Endothelial cell of umbilical vein (primary cell): ENCODE measurements at regions not wholly inside any gene's neighbourhood (a gene's known extent, or its start where the extent isn't known, plus 50 kb on each side); places are given as distances from the start of the nearest gene placed in this dataset.

Source experiments
- BruUV-seq: library from RNA; stranded (reverse); fragments of 400-500 nt; replicated peaks from 2 replicates; lab custom pipeline; 2021; lab: Mats Ljungman, UMichigan
- CTCF ChIA-PET: fragments of 300-600, 350-600 bp; sonication (Branson Sonifier 250); formaldehyde crosslinking; loops from one replicate; lab custom pipeline; 2021; ENCODE audit warnings: antibody characterized with exemption, inconsistent platforms; lab: Charles Lee
- POLR2A ChIA-PET: fragments of 300-600, 350-600 bp; sonication (Branson Sonifier 250); formaldehyde crosslinking; loops from one replicate; lab custom pipeline; 2021; ENCODE audit warnings: antibody characterized with exemption, inconsistent platforms; lab: Charles Lee
- DNase-seq: peaks from one replicate; pipeline ENCODE4 v3.0.0-alpha.2; 2011; ENCODE audit warnings: low read depth, low spot score
- FAIRE-seq: peaks from 2 replicates; lab custom pipeline; 2011; peaks lifted over from hg19 to GRCh38; lab: Jason Lieb, UNC
- H2AFZ ChIP-seq: 2 replicates; pipeline ENCODE4 v1.6.0; 2012; ENCODE audit warnings: low read depth, low read length, control low read depth, inconsistent platforms
- H3K27ac ChIP-seq: 2 replicates; pipeline ENCODE4 v1.5.1; 2011; ENCODE audit warnings: low read depth, mild to moderate bottlenecking, control low read depth, low read length, moderate library complexity; ENCODE audit not compliant: insufficient read depth
- H3K27me3 ChIP-seq, 2 experiments: 2 replicates each; pipeline versions ENCODE4 v1.6.0 to v1.6.1; 2011; ENCODE audit warnings: low read length in 2 of 2, mixed read lengths in 1 of 2; ENCODE audit not compliant: control insufficient read depth in 2 of 2, insufficient read depth in 2 of 2
- H3K36me3 ChIP-seq, 2 experiments: 2 replicates in 1 of 2; 3 replicates in 1 of 2; pipeline ENCODE4 v1.5.1; 2011; ENCODE audit warnings: low read length in 2 of 2, mild to moderate bottlenecking in 1 of 2, moderate library complexity in 1 of 2; ENCODE audit not compliant: control insufficient read depth in 2 of 2, insufficient read depth in 2 of 2; ENCODE audit errors: extremely low read depth in 1 of 2
- H3K4me1 ChIP-seq: 3 replicates; pipeline ENCODE4 v1.5.1; 2011; ENCODE audit warnings: mild to moderate bottlenecking, low read length; ENCODE audit not compliant: control insufficient read depth, insufficient read depth; ENCODE audit errors: extremely low read depth
- H3K4me2 ChIP-seq: 2 replicates; pipeline ENCODE4 v1.6.1; 2011; ENCODE audit warnings: low read length, control low read depth, mixed read lengths; ENCODE audit not compliant: insufficient read depth
- H3K4me3 ChIP-seq, 3 experiments: fragments of 200-600 bp in 1 of 3; sonication (generic), shearing (Covaris generic) in 1 of 3; replicated peaks in 1 of 3; 2 replicates each; pipeline ENCODE4 v1.5.1; 2011 to 2016; ENCODE audit warnings: control low read depth in 3 of 3, low read length in 3 of 3, mild to moderate bottlenecking in 2 of 3, inconsistent platforms in 1 of 3, low read depth in 1 of 3, moderate library complexity in 1 of 3; ENCODE audit not compliant: insufficient read depth in 1 of 3
- H3K79me2 ChIP-seq: 2 replicates; pipeline ENCODE4 v1.6.0; 2012; ENCODE audit warnings: low read length, inconsistent platforms; ENCODE audit not compliant: control insufficient read depth, insufficient read depth
- H3K9ac ChIP-seq: replicated peaks from 2 replicates; pipeline ENCODE3; 2011; ENCODE audit warnings: low read length, control low read depth; ENCODE audit not compliant: insufficient read depth; ENCODE audit errors: extremely low read depth
- H3K9me1 ChIP-seq: replicated peaks from 3 replicates; pipeline ENCODE4 v1.6.0; 2011; ENCODE audit warnings: mild to moderate bottlenecking, low read length; ENCODE audit not compliant: control insufficient read depth, insufficient read depth; ENCODE audit errors: extremely low read depth
- H3K9me3 ChIP-seq: replicated peaks from 2 replicates; pipeline ENCODE4 v1.5.1; 2012; ENCODE audit warnings: low read length, inconsistent platforms; ENCODE audit not compliant: control insufficient read depth, insufficient read depth
- H4K20me1 ChIP-seq: replicated peaks from 2 replicates; pipeline ENCODE3; 2011; ENCODE audit warnings: mild to moderate bottlenecking, low read length; ENCODE audit not compliant: control insufficient read depth, insufficient read depth; ENCODE audit errors: extremely low read depth
- CTCF ChIP-seq, 2 donors: IDR thresholded peaks; 1 replicate in 1 of 2; 2 replicates in 1 of 2; pipeline ENCODE4 v1.5.1; 2011; ENCODE audit warnings: low read length in 2 of 2, mild to moderate bottlenecking in 2 of 2, moderate library complexity in 2 of 2, control low read depth in 1 of 2, inconsistent platforms in 1 of 2, low read depth in 1 of 2; ENCODE audit not compliant: insufficient read depth in 1 of 2; ENCODE audit errors: extremely low read depth in 1 of 2
- EZH2 ChIP-seq: IDR thresholded peaks from 2 replicates; pipeline ENCODE4 v1.6.1; 2012; ENCODE audit warnings: borderline replicate concordance, low read depth, mild to moderate bottlenecking, moderate library complexity, low read length, inconsistent platforms; ENCODE audit not compliant: severe bottlenecking
- FOS ChIP-seq: IDR thresholded peaks from 2 replicates; pipeline ENCODE4 v1.6.1; 2011; ENCODE audit warnings: mild to moderate bottlenecking, low read length, moderate library complexity, borderline replicate concordance; ENCODE audit not compliant: insufficient read depth
- GATA2 ChIP-seq: IDR thresholded peaks from 2 replicates; pipeline ENCODE4 v1.7.0; 2011; ENCODE audit warnings: low read depth, mild to moderate bottlenecking, moderate library complexity, mixed read lengths, low read length; ENCODE audit not compliant: insufficient read length, insufficient read depth
- JUN ChIP-seq: IDR thresholded peaks from 2 replicates; pipeline ENCODE4 v1.6.1; 2011; ENCODE audit warnings: borderline replicate concordance, low read depth; ENCODE audit not compliant: insufficient read length, insufficient read depth
- MAX ChIP-seq: IDR thresholded peaks from 2 replicates; pipeline ENCODE4 v1.6.1; 2011; ENCODE audit not compliant: insufficient read depth, insufficient read length
- MYC ChIP-seq: IDR thresholded peaks from one replicate; pipeline ENCODE4 v1.6.1; 2011; ENCODE audit warnings: mild to moderate bottlenecking, low read depth, low read length
- POLR2A ChIP-seq: IDR thresholded peaks from 2 replicates; pipeline ENCODE4 v1.6.1; 2012; ENCODE audit warnings: low read depth, mild to moderate bottlenecking, control low read depth, low read length
- POLR2AphosphoS5 ChIP-seq: IDR thresholded peaks from 2 replicates; pipeline ENCODE4 v1.6.1; 2012; ENCODE audit warnings: low read depth, mild to moderate bottlenecking, control low read depth, low read length, moderate library complexity; ENCODE audit not compliant: insufficient read depth
- dilution Hi-C: fragments of 300-500 bp; cut with MboI; formaldehyde crosslinking; loops from one replicate; pipeline ENCODE4 v1.15.0; 2019; ENCODE audit warnings: low sequenced_read_pairs; ENCODE audit not compliant: extremely low pct_ligation_motif_present
- intact Hi-C: fragments of 100-400 bp; cut with micrococcal nuclease; formaldehyde crosslinking; loops from one replicate; pipeline ENCODE4 v1.10.0; 2022

- ChIA-PET POLR2A (no interaction called here), CTCF (no interaction called here)
- Histone ChIP-seq H3K9me3 (no peaks in the 10 kb centered on the region), H3K27ac (no peak overlapping the region), H3K9ac (no peak overlapping the region), H3K79me2 (no peaks in the 10 kb centered on the region), H3K4me2 (no peak overlapping the region), H3K27me3 (no peaks in the 10 kb centered on the region), H3K4me3 (no peak overlapping the region), H3K36me3 (no peaks in the 10 kb centered on the region), H4K20me1 (no peaks in the 10 kb centered on the region), H3K9me1 (no peaks in the 10 kb centered on the region), H2AFZ (no peak overlapping the region), H3K4me1 (no peaks in the 10 kb centered on the region)
- DNase-seq (no peak), FAIRE-seq (no peak)
- BruUV-seq = no TSS peak
- TF ChIP-seq EZH2 (no peak), MYC (no peak), FOS (no peak), POLR2A (no peak), JUN (no peak), MAX (no peak), CTCF (IDR thresholded peaks at IDR 0.05; ENCODE audit: extremely low read depth in 1 of 2, insufficient read depth in 1 of 2, low read depth in 1 of 2, low read length in 2 of 2) (no peak), POLR2AphosphoS5 (no peak), GATA2 (no peak)
- intact Hi-C loops = no loop called here
- dilution Hi-C loops = no loop called here
Observed at GRCh38 chr2:83674050-83674449, 785.0 kb downstream of the SUCLG1 start.
